UCSD-AML1 (cell line): ENCODE measurements at regions not wholly inside any gene's neighbourhood (a gene's known extent, or its start where the extent isn't known, plus 50 kb on each side); places are given as distances from the start of the nearest gene placed in this dataset.
A peak's percentile ranks its signal among the peaks of the same experiment; 100 is the strongest.

Experiments
- DNase-seq: peaks from one replicate; lab custom pipeline; 2025; ENCODE audit not compliant: unreplicated experiment; lab: John Stamatoyannopoulos, UW

DNA sequence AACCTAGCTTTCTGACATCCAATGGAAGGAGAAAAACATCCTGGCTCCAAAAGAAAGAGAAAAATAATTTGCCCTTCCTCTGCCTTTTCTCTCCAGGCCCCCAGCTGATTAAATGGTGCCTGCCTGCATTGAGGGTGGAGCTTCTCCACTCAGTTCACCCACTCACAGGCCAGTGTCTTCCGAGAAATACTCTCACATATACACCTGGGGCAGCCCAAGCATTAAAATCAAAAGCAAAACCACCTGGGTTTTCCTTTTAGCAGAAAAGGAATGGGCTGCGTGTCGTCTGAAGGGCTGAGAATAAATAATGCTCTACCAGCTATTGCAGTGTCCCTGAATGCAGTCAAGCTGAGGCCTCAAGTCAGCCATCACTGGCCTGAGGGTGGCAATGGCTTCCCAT is 1143.8 kb upstream of the TENM4 start:
- peak; percentile 7 for DNase-seq

- DNase-seq: no peak
Observed at GRCh38 chr11:80569832-80570231, 1129.0 kb upstream of the TENM4 start.

- no peak for DNase-seq
Observed at GRCh38 chr11:80565231-80565630, 1124.4 kb upstream of the TENM4 start.

DNA sequence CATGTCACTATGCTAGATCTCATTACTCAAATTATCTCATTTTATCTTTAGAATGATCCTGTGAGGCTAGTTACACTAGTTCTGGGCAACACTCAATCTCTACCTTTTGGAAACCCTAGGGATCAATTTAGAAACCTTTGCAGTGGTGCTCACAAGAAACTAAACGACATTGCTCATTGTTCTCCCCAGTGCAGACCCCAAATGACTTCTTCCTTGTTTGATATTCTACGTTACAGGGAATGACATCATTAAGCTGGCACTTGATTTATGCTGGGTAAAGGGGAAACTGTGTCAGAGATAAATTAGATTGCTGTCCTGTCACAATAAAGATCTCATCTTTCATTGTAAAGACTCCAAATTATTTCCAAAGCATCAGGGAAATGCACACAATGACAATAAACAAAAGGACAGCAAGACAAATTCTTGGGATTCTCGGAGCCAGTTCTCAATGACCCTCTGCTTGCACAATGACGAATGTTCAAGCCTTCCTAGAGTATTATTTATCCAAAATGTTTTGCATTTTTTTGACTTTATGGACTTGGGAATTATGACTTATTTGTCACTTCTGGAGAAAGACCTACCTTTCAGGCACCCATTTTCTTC is 1121.8 kb upstream of the TENM4 start:
- no peak for DNase-seq

GRCh38 chr11:80559942-80560341 is 1119.1 kb upstream of the TENM4 start:
- no peak for DNase-seq

GRCh38 chr11:80553565-80553964 is 1112.7 kb upstream of the TENM4 start:
- DNase-seq: no peak

- DNase-seq: no peak
Observed at GRCh38 chr11:80542704-80543103, 1101.9 kb upstream of the TENM4 start.

DNA sequence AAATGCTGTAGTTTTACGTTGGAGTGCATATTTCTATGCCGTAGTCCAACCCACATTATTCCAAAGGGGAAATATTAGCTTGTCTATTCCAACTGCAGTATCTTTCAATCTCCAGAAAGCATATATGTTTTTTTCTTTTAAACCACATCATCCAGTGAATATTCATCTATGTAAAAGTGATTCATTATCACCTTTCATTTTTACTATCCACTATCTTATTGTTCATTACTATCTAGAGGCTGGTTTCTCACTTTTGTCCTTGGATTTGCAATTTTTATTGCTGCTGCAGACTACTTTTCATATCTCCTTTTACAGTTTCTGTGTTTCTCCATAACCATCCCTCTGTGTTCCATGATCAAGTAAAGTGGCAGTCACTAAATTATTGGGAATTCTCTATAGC is 1097.2 kb upstream of the TENM4 start:
- DNase-seq: no peak

GRCh38 chr11:80533463-80533862 is 1092.6 kb upstream of the TENM4 start:
- no peak for DNase-seq

DNA sequence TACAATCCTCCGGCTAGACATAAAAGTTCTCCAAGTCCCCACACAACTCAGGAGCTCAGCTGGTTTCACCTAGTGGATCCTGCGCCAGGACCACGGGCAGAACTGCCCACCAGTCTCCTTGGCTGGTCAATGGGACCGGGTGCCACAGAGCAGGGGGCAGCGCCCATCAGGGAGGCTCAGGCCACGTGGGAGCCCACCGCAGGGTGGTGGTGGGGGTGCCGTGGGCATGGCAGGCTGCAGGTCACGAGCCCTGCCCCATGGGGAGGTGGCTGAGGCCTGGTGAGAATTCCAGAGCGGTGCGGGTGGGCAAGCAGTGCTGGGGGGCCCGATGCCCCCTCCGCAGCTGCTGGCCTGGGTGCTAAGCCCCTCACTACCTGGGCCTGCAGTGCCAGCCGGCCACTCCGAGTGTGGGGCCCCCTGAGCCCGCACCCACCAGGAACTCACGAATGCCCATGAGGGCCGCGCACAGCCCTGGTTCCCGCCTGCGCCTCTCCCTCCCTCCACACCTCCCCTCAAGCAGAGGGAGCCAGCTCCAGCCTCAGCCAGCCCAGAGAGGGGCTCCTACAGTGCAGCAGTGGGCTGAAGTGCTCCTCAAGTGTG is 1091.9 kb upstream of the TENM4 start:
- no peak for DNase-seq

DNA sequence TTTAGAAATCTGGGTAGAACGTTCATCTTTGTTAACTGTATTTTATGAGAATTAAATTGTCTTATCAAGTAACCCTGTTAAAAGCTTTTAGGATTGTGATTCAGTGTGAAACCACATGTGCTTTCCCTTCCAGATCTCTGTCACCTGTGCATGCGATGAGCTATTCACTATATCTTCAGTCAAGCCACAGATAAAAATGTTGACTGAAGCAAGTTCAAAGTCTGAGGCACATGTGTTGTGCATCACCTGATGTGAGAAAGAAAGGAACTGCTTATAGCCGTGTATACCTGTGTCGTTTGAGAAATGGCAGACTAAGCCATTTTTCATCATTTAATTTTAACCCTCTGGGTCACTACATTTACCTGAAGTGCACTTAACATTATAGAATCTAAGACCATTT is 1088.9 kb upstream of the TENM4 start:
- no peak for DNase-seq

DNA sequence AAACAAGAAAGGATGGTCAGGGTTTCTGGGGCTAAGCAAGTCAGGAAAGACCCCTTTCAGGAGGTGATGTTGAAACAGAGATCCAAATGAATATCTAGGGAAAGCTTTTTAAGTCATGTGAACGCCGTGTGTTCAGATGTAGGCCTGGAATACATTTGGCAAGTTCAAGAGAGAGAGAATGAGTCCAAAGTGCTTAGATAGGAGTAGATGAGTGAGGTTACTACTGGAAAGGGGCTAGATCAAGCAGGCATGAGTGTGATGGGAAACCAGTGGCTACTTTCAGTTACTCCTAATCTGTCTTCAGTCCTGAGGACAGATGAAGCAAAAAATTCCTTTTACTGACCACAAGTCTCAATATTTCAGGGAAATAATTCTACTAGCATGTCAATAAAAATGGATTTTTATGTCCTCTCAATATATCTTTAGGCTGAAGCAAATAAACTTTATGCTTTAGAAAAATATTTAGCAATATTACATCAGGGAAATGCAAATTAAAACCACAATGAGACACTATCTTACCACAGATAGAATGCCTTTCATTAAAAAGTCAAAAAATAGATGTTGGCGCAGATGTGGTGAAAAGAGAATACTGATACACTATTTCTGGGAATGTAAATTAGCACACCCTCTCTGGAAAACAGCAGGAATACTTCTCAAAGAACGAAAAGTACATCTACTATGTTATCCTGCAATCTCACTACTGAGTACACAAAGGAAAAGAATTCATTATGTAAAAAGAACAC is 1085.0 kb upstream of the TENM4 start:
- no peak for DNase-seq

GRCh38 chr11:80524349-80524748 is 1083.5 kb upstream of the TENM4 start:
- DNase-seq: no peak

GRCh38 chr11:80523057-80523456 is 1082.2 kb upstream of the TENM4 start:
- DNase-seq: no peak

GRCh38 chr11:80521592-80521991 is 1080.8 kb upstream of the TENM4 start:
- DNase-seq: no peak

DNA sequence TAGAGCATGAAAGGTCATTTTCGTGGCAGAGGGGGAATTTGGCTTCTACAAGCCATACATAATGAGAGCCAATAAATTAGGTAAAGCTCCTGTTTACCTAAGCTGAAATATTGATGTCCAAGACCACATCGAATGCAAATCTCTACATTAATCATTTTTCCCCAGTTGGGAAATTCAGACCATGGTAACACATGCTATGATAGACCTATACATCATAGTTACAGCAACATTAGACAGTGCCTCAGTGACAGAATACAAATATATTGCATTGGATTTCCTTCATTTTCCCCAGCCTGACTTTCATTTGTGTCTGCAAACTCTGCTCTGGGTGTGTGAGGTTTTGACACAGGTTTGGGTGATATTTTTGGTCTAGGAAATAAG is 1079.7 kb upstream of the TENM4 start:
- DNase-seq: no peak

- DNase-seq: no peak
Observed at GRCh38 chr11:80519596-80520506, 1079.0 kb upstream of the TENM4 start.

GRCh38 chr11:80517701-80518100 is 1076.9 kb upstream of the TENM4 start:
- DNase-seq: no peak

DNA sequence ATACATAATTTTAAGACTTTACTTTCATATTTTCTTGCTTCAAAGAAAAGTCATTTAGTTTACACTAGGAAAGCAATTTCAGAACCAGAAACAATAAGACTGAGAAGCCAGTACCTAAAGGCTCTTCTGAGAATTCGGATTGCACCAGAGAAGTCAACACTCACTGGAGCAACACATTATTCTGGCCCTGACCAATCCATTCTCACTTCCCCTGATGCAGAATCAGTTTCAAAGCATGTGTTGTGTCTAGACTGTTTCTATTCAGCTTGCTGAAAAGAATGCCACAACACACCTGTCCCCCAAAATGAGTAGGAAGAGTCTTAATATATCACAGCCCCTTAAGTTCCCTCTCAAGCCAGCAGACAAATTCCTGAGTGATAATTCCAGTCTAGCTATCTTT is 1074.3 kb upstream of the TENM4 start:
- DNase-seq: no peak

GRCh38 chr11:80512491-80512890 is 1071.7 kb upstream of the TENM4 start:
- no peak for DNase-seq

- DNase-seq: no peak
Observed at GRCh38 chr11:80505771-80506170, 1064.9 kb upstream of the TENM4 start.

DNA sequence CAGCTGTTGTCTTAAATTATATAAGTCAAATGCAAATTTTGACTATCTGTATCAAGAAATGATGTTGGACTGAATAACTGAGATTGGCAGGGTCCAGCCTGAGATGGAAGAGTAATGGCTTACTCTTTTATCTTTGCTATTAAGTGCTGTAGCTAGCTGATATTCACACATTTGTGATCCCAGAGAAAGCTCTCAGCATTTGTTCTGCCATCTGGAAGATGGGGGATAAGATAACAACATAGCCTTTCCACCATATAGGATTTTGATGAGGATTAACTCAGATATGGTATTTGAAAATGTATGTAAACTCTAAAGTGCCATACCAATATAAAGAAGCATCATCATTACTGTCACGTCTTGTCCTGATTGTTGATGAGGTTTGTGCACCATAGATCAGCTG is 1063.2 kb upstream of the TENM4 start:
- no peak for DNase-seq
